ENCODE measurements at regions not wholly inside any gene's neighbourhood (a gene's known extent, or its start where the extent isn't known, plus 50 kb on each side); places are given as distances from the start of the nearest gene placed in this dataset.

GRCh38 chr7:96624954-96625353 is 84.7 kb downstream of the SEM1 start:
- in situ Hi-C loops (cut with MboI) = no loop called here
- Histone ChIP-seq H3K9me3 (replicated peaks; ENCODE audit: control insufficient read depth, insufficient read depth, low read length) (no peaks in the 10 kb centered on the region), H3K4me2 (ENCODE audit: control insufficient read depth, insufficient read depth) (no peak overlapping the region), H3K4me1 (ENCODE audit: control insufficient read depth, insufficient read depth, low read length) (no peaks in the 10 kb centered on the region), H3K27ac (ENCODE audit: control insufficient read depth, insufficient read depth) (no peak overlapping the region), H2AFZ (ENCODE audit: control insufficient read depth, low read depth, low read length) (no peak overlapping the region), H3K36me3 (ENCODE audit: control insufficient read depth in 2 of 2, insufficient read depth in 2 of 2, low read length in 1 of 2) (no peaks in the 10 kb centered on the region), H4K20me1 (ENCODE audit: control insufficient read depth, insufficient read depth) (no peaks in the 10 kb centered on the region), H3K4me3 (no peak overlapping the region), H3K79me2 (ENCODE audit: control insufficient read depth, insufficient read depth, low read length) (no peaks in the 10 kb centered on the region), H3K9ac (ENCODE audit: control insufficient read depth, insufficient read depth, low read length) (no peak overlapping the region), H3K27me3 (replicated peaks in 1 of 2; ENCODE audit: control insufficient read depth in 2 of 2, insufficient read depth in 2 of 2, low read length in 1 of 2) (no peaks in the 10 kb centered on the region; a peak in 1 of 4 replicates)
- CTCF ChIA-PET = no interaction called here
- TF ChIP-seq SUPT20H (IDR thresholded peaks at IDR 0.05; ENCODE audit: borderline replicate concordance, control insufficient read depth, low read depth, low read length) (no peak), MTA2 (IDR thresholded peaks at IDR 0.05; ENCODE audit: low read depth) (no peak), RBBP5 (conservative IDR thresholded peaks at IDR 0.05) (no peak)
- no peak for ATAC-seq
- SMC1A ChIA-PET (ENCODE audit: uncharacterized antibody, unreplicated experiment) = interaction anchor here (1.0 kb wide), 1 partner anchor 16 kb away, joined by 3 read pairs; no protein-coding TSS in a partner anchor
- no TSS peak for BruUV-seq (replicated peaks)
- 3% methylated on average over 2 of the region's 2 CpGs for WGBS (ENCODE audit: insufficient coverage, insufficient replicate concordance, low lambda C conversion rate, missing lambda C conversion rate)
- FAIRE-seq = no peak
- DNase-seq (ENCODE audit: low read depth, low spot score) = no peak
- intact Hi-C loops (cut with micrococcal nuclease; ENCODE audit: unreplicated experiment) = no loop called here
- POLR2A ChIA-PET = no interaction called here
- RAD21 ChIA-PET (ENCODE audit: unreplicated experiment) = interaction anchor here (1.1 kb wide), 1 partner anchor 403 kb away, joined by 3 read pairs; no protein-coding TSS in a partner anchor

- H3K4me3 ChIP-seq = no peak overlapping the region
- RAD21 ChIA-PET (ENCODE audit: unreplicated experiment) = no interaction called here
- no peaks in the 10 kb centered on the region for H3K9me3 ChIP-seq (replicated peaks; ENCODE audit: control insufficient read depth, insufficient read depth, low read length)
- no peak for DNase-seq (ENCODE audit: low read depth, low spot score)
- ATAC-seq = no peak
- no peak overlapping the region for H2AFZ ChIP-seq (ENCODE audit: control insufficient read depth, low read depth, low read length)
- H3K9ac ChIP-seq (ENCODE audit: control insufficient read depth, insufficient read depth, low read length) = no peak overlapping the region
- H3K27ac ChIP-seq (ENCODE audit: control insufficient read depth, insufficient read depth) = no peak overlapping the region
- intact Hi-C loops (cut with micrococcal nuclease; ENCODE audit: unreplicated experiment) = no loop called here
- SMC1A ChIA-PET (ENCODE audit: uncharacterized antibody, unreplicated experiment) = interaction anchor here (1.5 kb wide), 1 partner anchor 19 kb away, joined by 3 read pairs; no protein-coding TSS in a partner anchor
- POLR2A ChIA-PET = no interaction called here
- no peaks in the 10 kb centered on the region for H3K4me1 ChIP-seq (ENCODE audit: control insufficient read depth, insufficient read depth, low read length)
- no peak for FAIRE-seq
- CTCF ChIA-PET = no interaction called here
- H3K36me3 ChIP-seq (ENCODE audit: control insufficient read depth in 2 of 2, insufficient read depth in 2 of 2, low read length in 1 of 2) = no peaks in the 10 kb centered on the region
- H3K4me2 ChIP-seq (ENCODE audit: control insufficient read depth, insufficient read depth) = no peak overlapping the region
- no peaks in the 10 kb centered on the region for H3K79me2 ChIP-seq (ENCODE audit: control insufficient read depth, insufficient read depth, low read length)
- BruUV-seq (replicated peaks) = no TSS peak
- in situ Hi-C loops (cut with MboI) = no loop called here
- no peaks in the 10 kb centered on the region for H4K20me1 ChIP-seq (ENCODE audit: control insufficient read depth, insufficient read depth)
- H3K27me3 ChIP-seq (replicated peaks in 1 of 2; ENCODE audit: control insufficient read depth in 2 of 2, insufficient read depth in 2 of 2, low read length in 1 of 2) = no peaks in the 10 kb centered on the region; a peak in 1 of 4 replicates
- TF ChIP-seq SUPT20H (IDR thresholded peaks at IDR 0.05; ENCODE audit: borderline replicate concordance, control insufficient read depth, low read depth, low read length) = no peak
- TF ChIP-seq KLF5 (IDR thresholded peaks at IDR 0.05; ENCODE audit: partially characterized antibody) = no peak
- TF ChIP-seq ZBTB11 (CRISPR knock-in tag; IDR thresholded peaks at IDR 0.05) = no peak
- TF ChIP-seq ELK1 (IDR thresholded peaks at IDR 0.05; ENCODE audit: low read depth, low read length) = no peak
- no peak for TF ChIP-seq HCFC1 (IDR thresholded peaks at IDR 0.05; ENCODE audit: low read length)
- TF ChIP-seq ETV6 (conservative IDR thresholded peaks at IDR 0.05 in 1 of 2, IDR thresholded peaks at IDR 0.05 in 1 of 2; ENCODE audit: borderline replicate concordance in 1 of 2, low read depth in 1 of 2) = no peak
- no peak for TF ChIP-seq RUNX3 (IDR thresholded peaks at IDR 0.05; ENCODE audit: low read length)
- TF ChIP-seq NFXL1 (IDR thresholded peaks at IDR 0.05; ENCODE audit: borderline replicate concordance) = no peak
- no peak for TF ChIP-seq NR2C2 (IDR thresholded peaks at IDR 0.05; ENCODE audit: borderline replicate concordance, control insufficient read depth, insufficient read length, low read depth)
These were observed 87.7 kb downstream of the SEM1 start for GRCh38 chr7:96621932-96622331.

All from GM12878 (cell line).